ENCODE measurements at regions not wholly inside any gene's neighbourhood (a gene's known extent, or its start where the extent isn't known, plus 50 kb on each side); places are given as distances from the start of the nearest gene placed in this dataset.

DNA sequence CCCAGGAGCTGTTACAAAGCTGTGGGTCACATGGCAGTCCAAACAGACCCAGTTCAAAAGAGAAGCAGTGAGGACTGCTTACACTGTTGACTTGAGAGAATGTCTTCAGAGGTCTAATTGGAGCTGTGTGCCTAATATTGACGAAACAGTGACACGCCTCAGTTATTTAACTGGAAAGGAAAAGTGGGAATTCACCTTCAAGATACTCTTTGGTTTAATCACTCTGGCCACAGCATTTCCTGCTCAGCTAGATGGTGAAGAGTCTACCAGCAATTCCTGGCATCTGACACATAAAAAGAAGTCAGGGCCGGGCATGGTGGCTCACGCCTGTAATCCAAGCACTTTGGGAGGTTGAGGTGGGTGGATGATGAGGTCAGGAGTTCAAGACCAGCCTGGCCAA is 326.4 kb downstream of the SV2B start:
- POLR2A ChIA-PET = no interaction called here
- H3K27me3 ChIP-seq (ENCODE audit: control insufficient read depth, insufficient read depth, low read length) = no peaks in the 10 kb centered on the region
- no peak for DNase-seq (ENCODE audit: low read depth)
- H3K4me3 ChIP-seq (ENCODE audit: low read depth, low read length) = no peak overlapping the region
- CTCF ChIA-PET = no interaction called here
- H3K36me3 ChIP-seq (ENCODE audit: control insufficient read depth, insufficient read depth, low read length) = no peaks in the 10 kb centered on the region
- TF ChIP-seq, protein P1, sequence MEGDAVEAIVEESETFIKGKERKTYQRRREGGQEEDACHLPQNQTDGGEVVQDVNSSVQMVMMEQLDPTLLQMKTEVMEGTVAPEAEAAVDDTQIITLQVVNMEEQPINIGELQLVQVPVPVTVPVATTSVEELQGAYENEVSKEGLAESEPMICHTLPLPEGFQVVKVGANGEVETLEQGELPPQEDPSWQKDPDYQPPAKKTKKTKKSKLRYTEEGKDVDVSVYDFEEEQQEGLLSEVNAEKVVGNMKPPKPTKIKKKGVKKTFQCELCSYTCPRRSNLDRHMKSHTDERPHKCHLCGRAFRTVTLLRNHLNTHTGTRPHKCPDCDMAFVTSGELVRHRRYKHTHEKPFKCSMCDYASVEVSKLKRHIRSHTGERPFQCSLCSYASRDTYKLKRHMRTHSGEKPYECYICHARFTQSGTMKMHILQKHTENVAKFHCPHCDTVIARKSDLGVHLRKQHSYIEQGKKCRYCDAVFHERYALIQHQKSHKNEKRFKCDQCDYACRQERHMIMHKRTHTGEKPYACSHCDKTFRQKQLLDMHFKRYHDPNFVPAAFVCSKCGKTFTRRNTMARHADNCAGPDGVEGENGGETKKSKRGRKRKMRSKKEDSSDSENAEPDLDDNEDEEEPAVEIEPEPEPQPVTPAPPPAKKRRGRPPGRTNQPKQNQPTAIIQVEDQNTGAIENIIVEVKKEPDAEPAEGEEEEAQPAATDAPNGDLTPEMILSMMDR (IDR thresholded peaks at IDR 0.05; ENCODE audit: insufficient read depth, low read depth, low read length) = no peak

DNA sequence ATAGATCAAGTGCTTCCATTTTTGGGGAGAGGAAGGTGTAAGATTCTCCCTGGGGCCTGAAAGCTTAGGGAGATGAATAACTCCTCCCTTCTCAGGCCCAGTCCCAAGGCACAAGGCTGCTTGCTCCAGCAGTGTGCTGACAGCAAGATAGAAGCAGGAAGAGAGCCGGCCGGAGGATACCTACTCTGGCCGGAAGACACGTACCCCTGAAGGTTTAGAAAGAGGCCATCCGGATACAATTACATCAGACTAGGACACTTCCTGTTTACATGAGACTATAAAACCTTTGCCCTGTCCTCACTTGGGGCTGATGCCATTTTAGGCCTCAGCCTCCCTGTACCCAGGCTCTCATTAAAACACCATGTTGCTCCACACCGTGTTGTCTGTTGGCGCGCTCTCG is 329.9 kb downstream of the SV2B start:
- H3K4me3 ChIP-seq (ENCODE audit: low read depth, low read length) = no peak overlapping the region
- TF ChIP-seq, protein P1 (IDR thresholded peaks at IDR 0.05; ENCODE audit: insufficient read depth, low read depth, low read length) = no peak
- DNase-seq (ENCODE audit: low read depth) = no peak
- H3K36me3 ChIP-seq (ENCODE audit: control insufficient read depth, insufficient read depth, low read length) = no peaks in the 10 kb centered on the region
- ChIA-PET CTCF (no interaction called here), POLR2A (no interaction called here)
- no peaks in the 10 kb centered on the region for H3K27me3 ChIP-seq (ENCODE audit: control insufficient read depth, insufficient read depth, low read length)

DNA sequence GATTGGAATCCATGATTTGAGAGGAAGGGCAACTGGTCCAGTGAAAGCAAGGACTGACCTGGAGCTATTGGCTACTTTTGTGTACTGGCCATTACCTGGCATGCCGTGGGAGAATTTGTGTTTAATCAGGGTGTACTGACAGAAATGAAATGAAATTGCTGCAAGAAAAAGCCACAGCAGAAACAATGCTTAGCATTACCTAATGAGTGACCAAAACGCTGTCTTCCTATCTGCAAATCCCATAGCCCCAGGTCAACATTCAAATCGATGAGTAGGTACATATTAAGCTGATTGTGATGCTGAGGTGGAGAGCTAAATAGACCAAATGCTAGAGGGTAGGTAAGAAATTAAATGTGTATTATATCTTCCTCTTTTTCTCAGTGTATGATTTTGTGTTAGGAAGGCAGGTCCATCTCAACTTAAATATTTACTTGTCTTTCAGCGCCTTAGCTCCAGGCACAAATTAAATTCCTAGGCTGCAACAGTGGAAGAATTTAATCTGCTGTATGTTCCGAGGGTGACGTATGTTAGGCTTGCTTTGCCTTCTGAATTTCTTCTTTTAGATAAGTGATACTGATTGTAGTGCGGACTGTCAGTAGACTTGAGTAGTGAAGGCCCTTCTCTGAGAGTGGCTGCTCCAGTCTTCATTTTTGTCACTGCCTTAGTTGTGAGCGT is 331.1 kb downstream of the SV2B start:
- H3K4me3 ChIP-seq (ENCODE audit: low read depth, low read length) = no peak overlapping the region
- ChIA-PET CTCF (no interaction called here), POLR2A (no interaction called here)
- H3K36me3 ChIP-seq (ENCODE audit: control insufficient read depth, insufficient read depth, low read length) = no peaks in the 10 kb centered on the region
- H3K27me3 ChIP-seq (ENCODE audit: control insufficient read depth, insufficient read depth, low read length) = no peaks in the 10 kb centered on the region
- DNase-seq (ENCODE audit: low read depth) = no peak
- TF ChIP-seq, protein P1 (IDR thresholded peaks at IDR 0.05; ENCODE audit: insufficient read depth, low read depth, low read length) = no peak

GRCh38 chr15:91435113-91435512 is 335.1 kb downstream of the SV2B start:
- DNase-seq (ENCODE audit: low read depth) = no peak
- CTCF ChIA-PET = no interaction called here

GRCh38 chr15:91444656-91445055 is 344.6 kb downstream of the SV2B start:
- no peak for DNase-seq (ENCODE audit: low read depth)
- CTCF ChIA-PET = no interaction called here
- no peaks in the 10 kb centered on the region for H3K36me3 ChIP-seq (ENCODE audit: control insufficient read depth, insufficient read depth, low read length)
- H3K4me3 ChIP-seq (ENCODE audit: low read depth, low read length) = no peak overlapping the region
- H3K27me3 ChIP-seq (ENCODE audit: control insufficient read depth, insufficient read depth, low read length) = no peaks in the 10 kb centered on the region
- TF ChIP-seq, protein P1 (IDR thresholded peaks at IDR 0.05; ENCODE audit: insufficient read depth, low read depth, low read length) = no peak
- POLR2A ChIA-PET = no interaction called here

More at GRCh38 chr15:91435113-91435512, 335.1 kb downstream of the SV2B start:
- TF ChIP-seq, protein P1 (IDR thresholded peaks at IDR 0.05; ENCODE audit: insufficient read depth, low read depth, low read length) = no peak
- Histone ChIP-seq H3K4me3 (ENCODE audit: low read depth, low read length) (no peak overlapping the region), H3K27me3 (ENCODE audit: control insufficient read depth, insufficient read depth, low read length) (no peaks in the 10 kb centered on the region), H3K36me3 (ENCODE audit: control insufficient read depth, insufficient read depth, low read length) (no peaks in the 10 kb centered on the region)
- POLR2A ChIA-PET = no interaction called here
